ENCODE measurements at regions not wholly inside any gene's neighbourhood (a gene's known extent, or its start where the extent isn't known, plus 50 kb on each side); places are given as distances from the start of the nearest gene placed in this dataset.

GRCh38 chr7:113825832-113826231, 93.0 kb downstream of the PPP1R3A start:
- DNase-seq, result no peak
- no peak overlapping the region for H3K27ac ChIP-seq (ENCODE audit: insufficient read depth, low read length, poor library complexity, severe bottlenecking)
- H3K27me3 ChIP-seq (replicated peaks; ENCODE audit: control insufficient read depth, insufficient read depth, low read length, poor library complexity, severe bottlenecking), result no peaks in the 10 kb centered on the region
- no peak overlapping the region for H3K4me3 ChIP-seq (ENCODE audit: insufficient read depth, low read depth, low read length, poor library complexity, severe bottlenecking)
- no peaks in the 10 kb centered on the region for H3K4me1 ChIP-seq (ENCODE audit: control insufficient read depth, insufficient read depth, low read length, poor library complexity, severe bottlenecking)
- H3K36me3 ChIP-seq (ENCODE audit: control insufficient read depth, insufficient read depth, low read length), result no peaks in the 10 kb centered on the region
- H3K9me3 ChIP-seq (ENCODE audit: control insufficient read depth, low read length), result no peaks in the 10 kb centered on the region

GRCh38 chr7:113824117-113824823, 94.5 kb downstream of the PPP1R3A start:
- no peaks in the 10 kb centered on the region for H3K27me3 ChIP-seq (replicated peaks; ENCODE audit: control insufficient read depth, insufficient read depth, low read length, poor library complexity, severe bottlenecking)
- no peaks in the 10 kb centered on the region for H3K36me3 ChIP-seq (ENCODE audit: control insufficient read depth, insufficient read depth, low read length)
- no peaks in the 10 kb centered on the region for H3K4me1 ChIP-seq (ENCODE audit: control insufficient read depth, insufficient read depth, low read length, poor library complexity, severe bottlenecking)
- H3K27ac ChIP-seq (ENCODE audit: insufficient read depth, low read length, poor library complexity, severe bottlenecking), result no peak overlapping the region
- H3K9me3 ChIP-seq (ENCODE audit: control insufficient read depth, low read length), result no peaks in the 10 kb centered on the region
- no peak for DNase-seq
- no peak overlapping the region for H3K4me3 ChIP-seq (ENCODE audit: insufficient read depth, low read depth, low read length, poor library complexity, severe bottlenecking)

- Histone ChIP-seq H3K4me1 (ENCODE audit: control insufficient read depth, insufficient read depth, low read length, poor library complexity, severe bottlenecking) (no peaks in the 10 kb centered on the region), H3K27ac (ENCODE audit: insufficient read depth, low read length, poor library complexity, severe bottlenecking) (no peak overlapping the region), H3K27me3 (replicated peaks; ENCODE audit: control insufficient read depth, insufficient read depth, low read length, poor library complexity, severe bottlenecking) (no peaks in the 10 kb centered on the region), H3K36me3 (ENCODE audit: control insufficient read depth, insufficient read depth, low read length) (no peaks in the 10 kb centered on the region), H3K4me3 (ENCODE audit: insufficient read depth, low read depth, low read length, poor library complexity, severe bottlenecking) (no peak overlapping the region), H3K9me3 (ENCODE audit: control insufficient read depth, low read length) (no peaks in the 10 kb centered on the region)
- DNase-seq, result no peak
Measured at GRCh38 chr7:113819474-113819873, 99.3 kb downstream of the PPP1R3A start.

GRCh38 chr7:113816639-113817038, 102.2 kb downstream of the PPP1R3A start:
- Histone ChIP-seq H3K4me3 (ENCODE audit: insufficient read depth, low read depth, low read length, poor library complexity, severe bottlenecking) (no peak overlapping the region), H3K9me3 (ENCODE audit: control insufficient read depth, low read length) (no peaks in the 10 kb centered on the region), H3K27me3 (replicated peaks; ENCODE audit: control insufficient read depth, insufficient read depth, low read length, poor library complexity, severe bottlenecking) (no peaks in the 10 kb centered on the region), H3K4me1 (ENCODE audit: control insufficient read depth, insufficient read depth, low read length, poor library complexity, severe bottlenecking) (no peaks in the 10 kb centered on the region), H3K27ac (ENCODE audit: insufficient read depth, low read length, poor library complexity, severe bottlenecking) (no peak overlapping the region), H3K36me3 (ENCODE audit: control insufficient read depth, insufficient read depth, low read length) (no peaks in the 10 kb centered on the region)
- DNase-seq, result no peak

GRCh38 chr7:113813471-113813870, 105.3 kb downstream of the PPP1R3A start:
- H3K36me3 ChIP-seq (ENCODE audit: control insufficient read depth, insufficient read depth, low read length), result no peaks in the 10 kb centered on the region
- H3K27ac ChIP-seq (ENCODE audit: insufficient read depth, low read length, poor library complexity, severe bottlenecking), result no peak overlapping the region
- no peak for DNase-seq
- no peaks in the 10 kb centered on the region for H3K27me3 ChIP-seq (replicated peaks; ENCODE audit: control insufficient read depth, insufficient read depth, low read length, poor library complexity, severe bottlenecking)
- no peaks in the 10 kb centered on the region for H3K9me3 ChIP-seq (ENCODE audit: control insufficient read depth, low read length)
- H3K4me1 ChIP-seq (ENCODE audit: control insufficient read depth, insufficient read depth, low read length, poor library complexity, severe bottlenecking), result no peaks in the 10 kb centered on the region
- H3K4me3 ChIP-seq (ENCODE audit: insufficient read depth, low read depth, low read length, poor library complexity, severe bottlenecking), result no peak overlapping the region

GRCh38 chr7:113812591-113813255, 106.1 kb downstream of the PPP1R3A start:
- DNase-seq, result no peak
- Histone ChIP-seq H3K27ac (ENCODE audit: insufficient read depth, low read length, poor library complexity, severe bottlenecking) (no peak overlapping the region), H3K4me3 (ENCODE audit: insufficient read depth, low read depth, low read length, poor library complexity, severe bottlenecking) (no peak overlapping the region), H3K36me3 (ENCODE audit: control insufficient read depth, insufficient read depth, low read length) (no peaks in the 10 kb centered on the region), H3K9me3 (ENCODE audit: control insufficient read depth, low read length) (no peaks in the 10 kb centered on the region), H3K27me3 (replicated peaks; ENCODE audit: control insufficient read depth, insufficient read depth, low read length, poor library complexity, severe bottlenecking) (no peaks in the 10 kb centered on the region), H3K4me1 (ENCODE audit: control insufficient read depth, insufficient read depth, low read length, poor library complexity, severe bottlenecking) (no peaks in the 10 kb centered on the region)

- Histone ChIP-seq H3K9me3 (ENCODE audit: control insufficient read depth, low read length) (no peaks in the 10 kb centered on the region), H3K36me3 (ENCODE audit: control insufficient read depth, insufficient read depth, low read length) (no peaks in the 10 kb centered on the region), H3K4me1 (ENCODE audit: control insufficient read depth, insufficient read depth, low read length, poor library complexity, severe bottlenecking) (no peaks in the 10 kb centered on the region), H3K27me3 (replicated peaks; ENCODE audit: control insufficient read depth, insufficient read depth, low read length, poor library complexity, severe bottlenecking) (no peaks in the 10 kb centered on the region), H3K4me3 (ENCODE audit: insufficient read depth, low read depth, low read length, poor library complexity, severe bottlenecking) (no peak overlapping the region), H3K27ac (ENCODE audit: insufficient read depth, low read length, poor library complexity, severe bottlenecking) (no peak overlapping the region)
- no peak for DNase-seq
Measured at GRCh38 chr7:113810080-113810744, 108.6 kb downstream of the PPP1R3A start.

GRCh38 chr7:113809581-113809980, 109.2 kb downstream of the PPP1R3A start:
- Histone ChIP-seq H3K9me3 (ENCODE audit: control insufficient read depth, low read length) (no peaks in the 10 kb centered on the region), H3K4me1 (ENCODE audit: control insufficient read depth, insufficient read depth, low read length, poor library complexity, severe bottlenecking) (no peaks in the 10 kb centered on the region), H3K4me3 (ENCODE audit: insufficient read depth, low read depth, low read length, poor library complexity, severe bottlenecking) (no peak overlapping the region), H3K27me3 (replicated peaks; ENCODE audit: control insufficient read depth, insufficient read depth, low read length, poor library complexity, severe bottlenecking) (no peaks in the 10 kb centered on the region), H3K27ac (ENCODE audit: insufficient read depth, low read length, poor library complexity, severe bottlenecking) (no peak overlapping the region), H3K36me3 (ENCODE audit: control insufficient read depth, insufficient read depth, low read length) (no peaks in the 10 kb centered on the region)
- DNase-seq, result no peak

GRCh38 chr7:113806633-113807327, 112.0 kb downstream of the PPP1R3A start:
- DNase-seq, result no peak
- no peaks in the 10 kb centered on the region for H3K4me1 ChIP-seq (ENCODE audit: control insufficient read depth, insufficient read depth, low read length, poor library complexity, severe bottlenecking)
- H3K27me3 ChIP-seq (replicated peaks; ENCODE audit: control insufficient read depth, insufficient read depth, low read length, poor library complexity, severe bottlenecking), result no peaks in the 10 kb centered on the region
- H3K36me3 ChIP-seq (ENCODE audit: control insufficient read depth, insufficient read depth, low read length), result no peaks in the 10 kb centered on the region
- no peak overlapping the region for H3K4me3 ChIP-seq (ENCODE audit: insufficient read depth, low read depth, low read length, poor library complexity, severe bottlenecking)
- no peaks in the 10 kb centered on the region for H3K9me3 ChIP-seq (ENCODE audit: control insufficient read depth, low read length)
- H3K27ac ChIP-seq (ENCODE audit: insufficient read depth, low read length, poor library complexity, severe bottlenecking), result no peak overlapping the region

- Histone ChIP-seq H3K27ac (ENCODE audit: insufficient read depth, low read length, poor library complexity, severe bottlenecking) (no peak overlapping the region), H3K4me3 (ENCODE audit: insufficient read depth, low read depth, low read length, poor library complexity, severe bottlenecking) (no peak overlapping the region), H3K4me1 (ENCODE audit: control insufficient read depth, insufficient read depth, low read length, poor library complexity, severe bottlenecking) (no peaks in the 10 kb centered on the region), H3K9me3 (ENCODE audit: control insufficient read depth, low read length) (no peaks in the 10 kb centered on the region), H3K36me3 (ENCODE audit: control insufficient read depth, insufficient read depth, low read length) (no peaks in the 10 kb centered on the region), H3K27me3 (replicated peaks; ENCODE audit: control insufficient read depth, insufficient read depth, low read length, poor library complexity, severe bottlenecking) (no peaks in the 10 kb centered on the region)
- no peak for DNase-seq
Measured at GRCh38 chr7:113805976-113806375, 112.8 kb downstream of the PPP1R3A start.

Data from effector memory CD4-positive, alpha-beta T cell (primary cell).